ENCODE measurements at regions not wholly inside any gene's neighbourhood (a gene's known extent, or its start where the extent isn't known, plus 50 kb on each side); places are given as distances from the start of the nearest gene placed in this dataset.

GRCh38 chr6:4192627-4193026, 57.3 kb upstream of the ECI2 start:
- Histone ChIP-seq H3K36me3 (no peaks in the 10 kb centered on the region), H3K27ac (no peak overlapping the region), H3K4me3 (no peak overlapping the region), H3K4me1 (no peaks in the 10 kb centered on the region), H3K27me3 (no peaks in the 10 kb centered on the region), H3K9me3 (no peaks in the 10 kb centered on the region)
- no peak for DNase-seq
- 94% methylated on average over 3 of the region's 3 CpGs; no CpG with 5 or more reads in 1 of the 2 donors for WGBS, 2 donors (ENCODE audit: low coverage in 1 of 2)
- in situ Hi-C loops (cut with MboI; ENCODE audit: low pct_ligation_motif_present in 1 of 4, low pct_unique_long_range_greater_than_20kb in 1 of 4, low sequenced_read_pairs in 3 of 4), result no loop called here
- intact Hi-C loops (cut with DNase I; ENCODE audit: low total_unique reads), result no loop called here
- no peak for TF ChIP-seq POLR2AphosphoS5 (IDR thresholded peaks at IDR 0.05)
- TF ChIP-seq CTCF (IDR thresholded peaks at IDR 0.05), result no peak
- TF ChIP-seq POLR2A (IDR thresholded peaks at IDR 0.05), result no peak
- TF ChIP-seq EP300 (IDR thresholded peaks at IDR 0.05; ENCODE audit: low read depth), result no peak

- TF ChIP-seq EP300 (IDR thresholded peaks at IDR 0.05; ENCODE audit: low read depth) (no peak), POLR2A (IDR thresholded peaks at IDR 0.05) (no peak), POLR2AphosphoS5 (IDR thresholded peaks at IDR 0.05) (no peak), CTCF (IDR thresholded peaks at IDR 0.05) (no peak)
- Histone ChIP-seq H3K9me3 (no peaks in the 10 kb centered on the region), H3K36me3 (no peaks in the 10 kb centered on the region), H3K4me3 (no peak overlapping the region), H3K27ac (no peak overlapping the region), H3K4me1 (no peaks in the 10 kb centered on the region), H3K27me3 (no peaks in the 10 kb centered on the region)
- in situ Hi-C loops (cut with MboI; ENCODE audit: low pct_ligation_motif_present in 1 of 4, low pct_unique_long_range_greater_than_20kb in 1 of 4, low sequenced_read_pairs in 3 of 4) (no loop called here), intact Hi-C loops (cut with DNase I; ENCODE audit: low total_unique reads) (no loop called here)
- no peak for DNase-seq
- 81 to 100% methylated on average over 1 of the region's 1 CpG for WGBS, 2 donors (ENCODE audit: low coverage in 1 of 2)
Observed at GRCh38 chr6:4192173-4192572, 56.8 kb upstream of the ECI2 start.

- no peak overlapping the region for H3K27ac ChIP-seq
- WGBS, 2 donors (ENCODE audit: low coverage in 1 of 2), result 94% methylated on average over 19 of the region's 27 CpGs; no CpG with 5 or more reads in 1 of the 2 donors
- H3K4me1 ChIP-seq, result no peaks in the 10 kb centered on the region
- no peaks in the 10 kb centered on the region for H3K27me3 ChIP-seq
- H3K36me3 ChIP-seq, result no peaks in the 10 kb centered on the region
- H3K4me3 ChIP-seq, result no peak overlapping the region
- DNase-seq, result no peak
- intact Hi-C loops (cut with DNase I; ENCODE audit: low total_unique reads), result no loop called here
- in situ Hi-C loops (cut with MboI; ENCODE audit: low pct_ligation_motif_present in 1 of 4, low pct_unique_long_range_greater_than_20kb in 1 of 4, low sequenced_read_pairs in 3 of 4), result no loop called here
- TF ChIP-seq CTCF (IDR thresholded peaks at IDR 0.05) (no peak), EP300 (IDR thresholded peaks at IDR 0.05; ENCODE audit: low read depth) (no peak), POLR2A (IDR thresholded peaks at IDR 0.05) (no peak), POLR2AphosphoS5 (IDR thresholded peaks at IDR 0.05) (no peak)
- H3K9me3 ChIP-seq, result no peaks in the 10 kb centered on the region
Observed at GRCh38 chr6:4191271-4191721, 55.9 kb upstream of the ECI2 start.

- H3K27ac ChIP-seq, result no peak overlapping the region
- H3K4me3 ChIP-seq, result no peak overlapping the region
- TF ChIP-seq POLR2A (IDR thresholded peaks at IDR 0.05) (no peak), POLR2AphosphoS5 (IDR thresholded peaks at IDR 0.05) (no peak), EP300 (IDR thresholded peaks at IDR 0.05; ENCODE audit: low read depth) (no peak), CTCF (IDR thresholded peaks at IDR 0.05) (no peak)
- no peaks in the 10 kb centered on the region for H3K27me3 ChIP-seq
- H3K36me3 ChIP-seq, result no peaks in the 10 kb centered on the region
- 82 to 89% methylated on average over 4 to 10 of the region's 10 CpGs for WGBS, 2 donors (ENCODE audit: low coverage in 1 of 2)
- intact Hi-C loops (cut with DNase I; ENCODE audit: low total_unique reads), result no loop called here
- H3K9me3 ChIP-seq, result no peaks in the 10 kb centered on the region
- in situ Hi-C loops (cut with MboI; ENCODE audit: low pct_ligation_motif_present in 1 of 4, low pct_unique_long_range_greater_than_20kb in 1 of 4, low sequenced_read_pairs in 3 of 4), result no loop called here
- DNase-seq, result no peak
- no peaks in the 10 kb centered on the region for H3K4me1 ChIP-seq
Observed at GRCh38 chr6:4189249-4189648, 53.9 kb upstream of the ECI2 start.

All from transverse colon (tissue), 4 donors.